ENCODE measurements at regions not wholly inside any gene's neighbourhood (a gene's known extent, or its start where the extent isn't known, plus 50 kb on each side); places are given as distances from the start of the nearest gene placed in this dataset.

GRCh38 chr6:45808042-45808645, 207.5 kb downstream of the CLIC5 start:
- no peaks in the 10 kb centered on the region for H4K20me1 ChIP-seq (replicated peaks; ENCODE audit: control insufficient read depth, extremely low read depth, insufficient read depth, low read length)
- no peak overlapping the region for H3K9ac ChIP-seq (replicated peaks; ENCODE audit: extremely low read depth, insufficient read depth, low read length)
- H3K79me2 ChIP-seq (ENCODE audit: control insufficient read depth, insufficient read depth, low read length), result no peaks in the 10 kb centered on the region
- dilution Hi-C loops (cut with MboI; ENCODE audit: extremely low pct_ligation_motif_present, low sequenced_read_pairs), result no loop called here
- H3K27me3 ChIP-seq (ENCODE audit: control insufficient read depth in 2 of 2, insufficient read depth in 2 of 2, low read length in 2 of 2), result no peaks in the 10 kb centered on the region
- no peak overlapping the region for H2AFZ ChIP-seq (ENCODE audit: low read depth, low read length)
- BruUV-seq (replicated peaks), result no TSS peak
- no peaks in the 10 kb centered on the region for H3K9me1 ChIP-seq (replicated peaks; ENCODE audit: control insufficient read depth, extremely low read depth, insufficient read depth, low read length)
- no peak for FAIRE-seq
- no peaks in the 10 kb centered on the region for H3K36me3 ChIP-seq (ENCODE audit: control insufficient read depth in 2 of 2, extremely low read depth in 1 of 2, insufficient read depth in 2 of 2, low read length in 2 of 2)
- H3K4me1 ChIP-seq (ENCODE audit: control insufficient read depth, extremely low read depth, insufficient read depth, low read length), result no peaks in the 10 kb centered on the region
- H3K27ac ChIP-seq (ENCODE audit: insufficient read depth, low read depth, low read length), result no peak overlapping the region
- ChIA-PET CTCF (interaction anchor here (0.9 to 2.3 kb wide), 2 partner anchors 17 to 1332 kb away, joined by 3 to 5 read pairs; no protein-coding TSS in a partner anchor), POLR2A (no interaction called here)
- TF ChIP-seq POLR2AphosphoS5 (IDR thresholded peaks at IDR 0.05; ENCODE audit: insufficient read depth, low read depth, low read length) (no peak), POLR2A (IDR thresholded peaks at IDR 0.05; ENCODE audit: low read depth, low read length) (no peak), MYC (IDR thresholded peaks at IDR 0.05; ENCODE audit: low read depth, low read length) (no peak), CTCF (IDR thresholded peaks at IDR 0.05; ENCODE audit: extremely low read depth in 1 of 2, insufficient read depth in 1 of 2, low read depth in 1 of 2, low read length in 2 of 2) (no peak), EZH2 (IDR thresholded peaks at IDR 0.05; ENCODE audit: borderline replicate concordance, low read depth, low read length, severe bottlenecking) (no peak), GATA2 (IDR thresholded peaks at IDR 0.05; ENCODE audit: insufficient read depth, insufficient read length, low read depth, low read length) (no peak), JUN (IDR thresholded peaks at IDR 0.05; ENCODE audit: borderline replicate concordance, insufficient read depth, insufficient read length, low read depth) (no peak), FOS (IDR thresholded peaks at IDR 0.05; ENCODE audit: borderline replicate concordance, insufficient read depth, low read length) (no peak), MAX (IDR thresholded peaks at IDR 0.05; ENCODE audit: insufficient read depth, insufficient read length) (no peak)
- H3K4me3 ChIP-seq (replicated peaks in 1 of 3; ENCODE audit: insufficient read depth in 1 of 3, low read depth in 1 of 3, low read length in 3 of 3), result no peak overlapping the region
- DNase-seq (ENCODE audit: low read depth, low spot score), result no peak
- H3K9me3 ChIP-seq (replicated peaks; ENCODE audit: control insufficient read depth, insufficient read depth, low read length), result no peaks in the 10 kb centered on the region
- intact Hi-C loops (cut with micrococcal nuclease), result no loop called here
- no peak overlapping the region for H3K4me2 ChIP-seq (ENCODE audit: insufficient read depth, low read length)

Measured in endothelial cell of umbilical vein (primary cell).